Myocyte (in vitro differentiated cells): ENCODE measurements at regions not wholly inside any gene's neighbourhood (a gene's known extent, or its start where the extent isn't known, plus 50 kb on each side); places are given as distances from the start of the nearest gene placed in this dataset.
A peak's percentile ranks its signal among the peaks of the same experiment; 100 is the strongest.
"Not testable (repeated sequence)": the region's sequence is repeated elsewhere in the genome, so short reads cannot be mapped to it uniquely, and the experiment has no call there.

Experiments used
- DNase-seq: peaks from one replicate; pipeline ENCODE4 v3.0.0-alpha.2; 2012; ENCODE audit warnings: low read depth

DNA sequence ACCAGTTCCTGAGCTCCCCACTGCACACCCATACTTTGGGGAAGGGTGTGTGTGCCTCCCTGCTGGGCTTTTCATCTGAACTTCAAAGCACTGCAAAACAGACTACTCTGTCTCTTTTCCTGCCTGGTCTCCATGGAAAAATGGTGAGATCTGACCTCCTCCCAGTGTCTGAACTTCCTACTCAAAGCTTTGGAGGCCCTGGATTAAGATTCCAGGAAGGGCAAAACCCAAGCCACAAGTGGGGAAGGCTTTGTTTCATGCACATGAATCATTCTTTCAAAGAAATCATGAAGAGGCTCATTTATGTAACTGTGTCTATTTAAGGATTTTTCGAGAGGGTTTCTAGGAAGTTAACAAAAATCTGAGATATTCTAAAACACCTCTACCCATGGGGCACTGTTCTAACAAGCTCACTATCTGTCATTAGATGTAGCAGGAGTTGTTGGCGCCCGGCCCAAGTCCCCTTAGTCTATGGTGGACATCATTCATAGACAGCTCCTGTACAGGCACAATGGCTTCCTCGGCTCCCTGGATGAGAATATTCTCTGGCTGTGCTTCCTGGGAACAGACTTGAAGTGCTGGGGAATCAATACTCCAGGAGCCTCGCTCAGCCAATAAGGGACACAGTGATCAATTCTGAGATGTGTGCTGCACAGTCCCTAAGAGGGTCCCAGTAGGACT is 224.0 kb downstream of the KTN1 start:
- peak; percentile 19 for DNase-seq

DNA sequence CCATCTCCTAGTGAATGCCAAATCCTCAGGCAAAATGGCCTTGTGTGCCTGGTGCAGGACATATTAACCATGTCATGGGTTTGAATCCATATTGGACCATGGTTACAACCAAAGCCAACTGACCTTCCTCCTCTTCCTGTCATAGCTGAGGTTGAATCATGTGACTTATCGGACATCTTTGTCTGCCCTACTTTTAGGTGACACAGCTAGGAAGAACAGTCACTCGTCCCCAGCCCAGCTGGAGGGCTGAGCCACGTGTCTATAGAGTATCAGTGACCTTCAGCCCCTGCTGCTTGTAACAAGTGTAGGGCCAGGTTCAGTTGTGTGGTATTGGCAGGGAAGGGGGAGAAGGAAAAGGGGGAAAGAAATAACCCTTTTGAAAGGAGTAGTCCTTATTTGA is 225.2 kb downstream of the KTN1 start:
- DNase-seq, result no peak

DNA sequence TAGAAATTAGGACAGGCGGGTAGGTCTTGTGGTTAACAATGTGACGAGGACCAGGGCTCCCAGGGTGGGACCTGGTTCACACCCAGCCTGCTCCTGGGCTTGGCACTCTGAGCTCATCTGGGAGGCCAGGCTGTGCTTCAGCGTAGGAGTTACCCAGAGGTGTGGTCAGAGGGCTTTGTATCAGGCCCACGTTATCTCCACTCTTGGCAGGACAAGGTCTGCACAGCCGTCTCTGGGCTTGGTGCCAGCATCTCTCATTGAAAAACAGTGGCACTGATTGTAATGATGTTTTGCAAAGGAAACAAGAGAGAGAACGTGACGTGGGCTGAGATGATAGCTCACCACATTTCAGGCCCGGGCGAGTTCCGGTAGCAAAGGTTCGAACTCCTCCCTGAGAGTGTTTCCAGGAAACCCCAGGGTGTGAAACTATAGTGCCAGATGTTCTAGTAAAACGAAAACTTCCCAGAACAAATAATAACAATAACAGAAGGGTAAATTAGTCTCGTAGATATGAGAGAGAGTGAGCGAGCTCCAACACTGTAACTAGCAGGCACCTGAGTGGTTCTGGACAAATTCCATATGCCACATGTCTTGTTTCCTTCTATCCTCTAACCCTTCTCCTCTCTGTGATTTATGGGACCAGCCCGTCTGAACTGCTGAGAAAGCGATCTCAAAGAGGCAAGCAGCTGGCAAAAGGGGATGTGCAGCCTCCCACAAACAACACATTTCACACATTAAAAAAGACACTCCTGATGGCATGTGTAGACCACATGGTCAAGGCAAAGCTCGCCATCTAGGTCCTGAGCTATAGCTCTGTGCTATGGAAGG is 227.3 kb downstream of the KTN1 start:
- DNase-seq, result peak; percentile 46

DNA sequence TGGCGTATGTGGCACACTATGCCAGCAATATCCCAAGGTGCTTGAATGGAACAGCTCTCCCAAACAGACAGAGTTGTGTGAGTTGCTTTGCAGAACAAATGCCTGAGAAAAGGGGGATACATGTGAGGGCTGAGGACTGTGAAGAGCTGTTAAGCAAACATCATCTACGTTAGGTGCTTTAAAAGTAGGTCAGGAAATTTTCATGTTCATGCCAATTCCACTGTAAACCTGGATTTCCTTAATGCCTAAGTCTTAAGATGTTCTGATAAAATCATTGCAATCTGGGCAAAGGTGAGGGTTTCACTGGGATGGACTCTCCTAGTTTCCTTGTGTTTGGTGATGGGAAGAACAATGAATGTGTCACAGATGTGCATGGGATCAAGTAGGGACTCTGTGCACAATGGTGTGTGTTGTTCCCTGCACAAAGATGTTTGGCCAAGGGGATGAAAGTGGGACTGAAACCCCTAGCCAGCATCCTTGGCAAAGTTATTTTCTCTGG is 227.9 kb downstream of the KTN1 start:
- DNase-seq, result no peak

DNA sequence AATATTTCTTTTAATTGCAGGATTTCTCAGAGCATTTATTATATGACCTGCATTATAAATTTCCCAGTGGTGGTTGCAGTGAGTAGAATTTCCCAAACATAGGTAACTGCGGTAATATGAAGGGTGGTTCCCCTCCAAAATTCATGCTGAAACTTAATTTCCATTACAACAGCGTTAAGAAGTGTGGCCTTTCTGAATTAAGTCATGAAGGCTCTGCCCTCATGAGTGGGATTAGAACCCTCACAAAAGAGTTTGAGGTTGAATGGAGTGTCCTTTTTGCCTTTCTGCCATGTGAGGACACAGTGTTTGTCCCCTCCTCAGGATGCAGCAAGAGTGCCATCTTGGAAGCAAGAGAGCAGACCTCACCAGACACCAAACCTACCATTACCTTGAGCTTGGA is 233.6 kb downstream of the KTN1 start:
- no peak for DNase-seq

DNA sequence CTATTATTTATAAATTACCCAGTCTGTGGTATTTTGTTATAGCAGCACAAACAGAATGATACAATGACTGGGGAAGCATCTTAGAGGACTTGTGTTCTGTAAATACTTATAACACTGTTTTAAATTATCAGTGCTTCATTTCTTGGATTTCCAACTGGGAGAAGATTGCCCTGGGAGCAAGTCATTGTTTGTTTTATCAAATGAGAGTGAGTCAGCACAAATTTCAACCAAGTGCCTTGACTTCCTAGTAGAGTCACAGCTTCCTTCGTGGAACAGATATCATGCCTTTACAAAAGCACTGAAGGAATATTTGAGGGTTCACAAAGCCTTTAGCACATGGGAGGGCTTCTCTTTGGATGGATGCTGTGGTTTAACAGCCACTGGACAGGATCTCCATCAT is 234.1 kb downstream of the KTN1 start:
- no peak for DNase-seq

DNA sequence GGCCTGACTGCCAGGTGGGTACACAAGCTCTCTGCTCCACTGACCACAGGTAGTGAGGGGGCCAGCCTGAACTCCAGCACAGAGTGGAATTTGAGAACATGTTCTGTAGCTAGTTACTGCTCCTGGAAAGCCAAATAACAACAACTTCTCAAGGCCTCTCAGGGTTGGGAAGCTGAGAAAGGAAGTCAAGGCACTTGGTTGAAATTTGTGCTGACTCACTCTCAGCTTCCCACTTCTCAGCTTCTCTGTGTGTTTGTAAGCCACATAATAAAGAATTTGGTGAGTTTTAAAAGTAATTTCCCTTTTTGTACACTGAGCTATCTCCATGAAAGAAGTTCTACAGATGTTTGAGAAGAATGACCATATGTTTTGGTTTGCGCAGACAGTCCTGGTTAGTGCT is 234.9 kb downstream of the KTN1 start:
- DNase-seq, result no peak

DNA sequence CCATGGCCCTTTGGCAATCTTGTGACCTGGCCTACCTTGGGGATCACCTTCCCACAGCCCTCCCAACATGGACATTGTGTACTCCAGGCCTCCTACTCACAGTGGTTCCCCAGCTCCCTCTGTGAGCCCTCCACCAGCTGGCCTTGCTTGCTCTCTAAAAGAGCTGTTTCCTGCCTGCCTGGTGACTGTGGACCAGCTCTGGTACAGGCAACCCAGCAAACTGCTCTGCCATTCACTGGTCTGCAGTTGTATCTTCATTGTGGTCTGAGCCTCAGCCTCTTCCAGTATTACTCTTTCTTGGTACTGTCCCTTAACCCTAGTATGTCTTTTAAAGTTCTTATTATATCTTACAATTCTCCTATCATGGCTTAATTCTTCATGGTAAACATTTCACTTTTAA is 236.2 kb downstream of the KTN1 start:
- no peak for DNase-seq

DNA sequence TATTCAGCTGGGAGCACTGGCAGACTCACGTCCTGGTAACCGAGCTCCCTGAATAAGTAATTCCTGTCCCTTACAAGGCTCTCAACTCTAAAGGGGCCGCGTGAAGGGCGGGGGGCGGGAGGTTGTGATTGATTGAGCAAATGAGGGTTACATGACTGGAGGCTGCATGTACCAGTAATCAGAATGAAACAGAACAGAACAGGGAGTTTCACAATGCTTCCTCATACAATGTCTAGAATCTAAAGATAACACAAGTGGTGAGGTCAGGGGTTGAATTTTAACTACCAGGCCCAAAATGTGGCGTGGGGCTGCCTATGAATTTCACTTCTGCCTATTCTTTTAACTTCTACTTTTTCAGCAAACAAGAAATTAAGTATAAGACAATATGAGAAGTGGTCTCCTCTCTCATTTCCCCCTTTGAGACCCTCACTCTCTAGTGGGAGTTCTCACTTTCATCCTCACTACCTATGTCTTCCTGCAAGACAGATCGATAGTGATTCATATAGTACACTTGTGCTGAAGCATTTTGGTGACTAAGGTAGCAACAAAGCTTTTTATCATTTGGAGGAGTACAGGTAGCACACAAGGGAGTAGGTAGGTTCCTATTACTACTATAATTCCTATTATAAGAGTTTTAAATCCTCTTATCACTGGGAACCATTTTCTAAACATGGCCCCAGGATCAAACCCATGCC is 239.8 kb downstream of the KTN1 start:
- DNase-seq, result no peak

DNA sequence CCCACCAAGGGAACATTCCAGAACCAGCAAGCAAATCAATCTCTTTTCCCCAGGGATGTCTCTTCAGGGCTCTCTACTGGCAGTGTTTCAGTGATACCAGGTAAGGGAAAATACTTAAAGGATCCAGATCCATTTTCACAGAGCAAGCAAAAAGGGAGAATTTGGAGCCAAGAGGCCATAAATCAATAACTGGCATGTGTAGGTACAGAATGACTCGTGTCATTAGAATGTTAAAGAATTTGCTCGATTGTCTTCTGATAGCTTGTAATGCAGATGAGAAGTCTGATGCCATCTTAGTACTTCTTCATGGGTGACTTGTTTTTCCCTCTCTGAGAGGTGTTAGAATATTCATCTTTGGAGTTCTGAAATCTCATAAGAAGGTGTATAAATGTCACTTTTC is 242.9 kb downstream of the KTN1 start:
- DNase-seq, result no peak

DNA sequence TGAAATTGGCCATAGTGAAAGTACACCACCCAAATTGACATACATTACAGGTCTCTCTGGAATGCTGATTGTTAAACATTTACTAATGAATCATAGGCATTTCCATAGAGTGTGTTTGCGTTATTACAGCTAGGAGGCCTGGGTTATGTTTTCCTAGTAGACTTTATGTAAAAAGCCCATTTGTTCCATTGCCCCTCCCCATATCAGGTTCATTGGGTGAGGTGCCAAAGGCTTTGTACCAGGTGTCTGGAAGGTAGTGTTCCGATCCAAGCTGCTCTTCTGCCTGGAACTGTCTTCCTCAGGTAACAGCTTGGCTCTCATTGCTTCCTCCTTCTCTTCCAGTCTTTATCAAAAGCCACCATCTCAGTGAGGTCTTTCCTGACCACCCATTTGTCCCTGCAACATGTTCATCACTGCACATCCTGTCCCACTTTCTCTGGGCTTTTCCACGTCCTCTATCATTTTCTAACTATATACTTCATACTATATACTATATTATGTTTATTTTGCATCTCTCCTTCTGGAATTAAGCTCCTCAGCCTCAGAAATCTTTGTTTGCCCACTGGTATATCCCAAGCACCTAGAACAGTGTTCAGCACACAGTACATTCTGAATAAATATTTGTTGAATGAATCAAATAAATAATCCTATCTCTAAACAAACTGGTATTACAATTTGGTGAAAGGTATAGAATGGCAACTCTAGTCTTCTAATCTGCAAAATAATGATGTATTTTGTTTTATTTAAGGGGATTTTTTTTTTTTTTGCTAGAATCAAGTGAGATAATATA is 252.3 kb downstream of the KTN1 start:
- DNase-seq, result no peak

DNA sequence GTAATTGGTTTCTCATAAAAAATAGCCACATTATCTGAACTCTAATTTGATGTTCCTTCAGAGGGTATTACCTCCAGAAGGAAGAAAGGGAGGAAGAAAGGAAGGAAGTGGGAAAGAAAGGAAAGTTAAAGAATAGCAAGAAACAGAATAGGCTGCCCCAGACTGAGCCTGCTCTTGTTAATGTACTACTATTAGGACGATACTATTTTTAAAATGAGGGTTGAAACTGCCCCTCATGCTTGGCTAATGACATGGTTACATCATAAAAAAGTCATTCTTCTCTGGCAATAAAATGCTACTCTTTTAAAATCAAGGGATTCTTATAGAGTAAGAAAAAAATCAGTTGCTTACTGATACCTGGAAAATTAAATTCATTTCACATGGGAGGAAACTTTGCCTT is 253.0 kb downstream of the KTN1 start:
- DNase-seq, result no peak

DNA sequence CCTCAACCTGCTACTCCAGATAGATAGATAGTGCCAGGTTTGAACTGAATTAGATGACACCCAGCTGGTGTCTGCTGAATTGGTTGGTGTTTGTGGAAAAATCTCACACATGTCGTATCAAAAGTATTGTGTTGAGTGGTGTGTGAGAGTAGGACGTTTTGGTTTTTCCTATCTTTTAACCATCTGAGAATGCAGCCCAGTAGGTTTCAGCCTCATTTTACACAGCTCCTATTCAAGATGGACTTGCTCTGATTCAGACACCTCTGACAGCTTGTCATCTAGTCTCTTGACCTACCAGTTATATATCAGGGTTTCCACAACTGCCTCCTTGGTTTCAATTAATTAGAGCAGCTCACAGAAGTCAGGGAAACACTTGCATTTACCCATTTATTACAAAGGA is 254.4 kb downstream of the KTN1 start:
- DNase-seq, result no peak

DNA sequence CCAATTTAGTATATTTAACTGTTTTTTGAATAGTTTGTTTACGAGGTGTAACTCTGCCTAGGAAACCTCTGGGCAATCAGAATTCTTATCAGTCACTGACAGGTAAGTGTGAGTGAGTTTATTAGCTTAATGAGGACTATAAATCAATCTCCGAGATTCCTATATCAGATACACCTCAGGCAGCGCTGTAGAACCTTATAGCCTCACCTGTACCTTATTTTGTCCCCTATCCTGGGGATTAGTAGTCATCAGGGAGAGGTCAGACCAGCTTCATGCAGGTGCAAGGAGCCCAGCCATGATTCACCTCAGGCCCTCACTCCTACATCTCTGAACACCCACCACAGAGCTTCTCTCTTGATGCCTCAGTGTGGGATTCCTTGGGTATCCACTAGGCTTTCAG is 256.0 kb downstream of the KTN1 start:
- DNase-seq, result no peak

DNA sequence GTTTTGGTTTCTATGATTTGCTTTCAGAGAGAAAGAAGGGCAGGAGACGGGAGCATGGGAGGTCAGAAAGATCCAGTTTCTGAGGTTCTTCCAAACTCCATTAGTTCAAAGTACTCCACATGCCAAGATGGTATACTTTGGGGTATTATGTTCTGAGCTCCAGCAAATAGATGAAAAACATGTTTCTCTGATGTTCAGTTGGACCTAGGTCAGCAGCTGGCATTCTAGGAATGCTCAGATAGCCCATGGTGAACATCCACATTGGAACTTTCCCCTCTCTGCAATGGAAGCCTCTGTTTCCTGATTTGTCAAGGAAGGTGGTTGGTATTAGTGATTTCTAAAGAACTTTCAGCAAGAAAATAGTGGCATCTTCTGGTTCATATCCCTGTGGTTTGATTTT is 257.5 kb downstream of the KTN1 start:
- no peak for DNase-seq

DNA sequence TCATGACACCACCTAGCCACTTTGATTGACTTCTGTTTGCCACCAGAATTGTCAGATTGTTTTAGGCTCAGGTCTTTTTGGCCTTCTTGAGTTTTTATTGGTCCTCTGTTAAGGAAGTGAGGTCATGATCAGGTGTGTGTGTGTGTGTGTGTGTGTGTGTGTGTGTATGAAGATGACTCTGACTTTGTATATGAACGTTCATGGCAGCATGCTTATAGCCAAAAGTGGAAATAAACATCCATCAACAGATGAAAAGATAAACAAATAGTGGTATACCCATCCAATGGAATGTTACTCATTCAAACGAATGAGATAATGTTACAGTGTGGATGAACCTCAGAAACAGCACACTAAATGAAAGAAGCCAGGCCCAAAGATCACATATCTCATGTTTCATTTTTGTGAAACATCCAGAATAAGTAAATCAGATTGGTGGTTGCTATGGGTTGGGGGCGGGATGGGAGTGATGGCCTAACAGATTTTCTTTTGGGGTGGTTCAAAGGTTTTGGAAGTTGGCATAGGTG is 258.6 kb downstream of the KTN1 start:
- DNase-seq, result no peak

DNA sequence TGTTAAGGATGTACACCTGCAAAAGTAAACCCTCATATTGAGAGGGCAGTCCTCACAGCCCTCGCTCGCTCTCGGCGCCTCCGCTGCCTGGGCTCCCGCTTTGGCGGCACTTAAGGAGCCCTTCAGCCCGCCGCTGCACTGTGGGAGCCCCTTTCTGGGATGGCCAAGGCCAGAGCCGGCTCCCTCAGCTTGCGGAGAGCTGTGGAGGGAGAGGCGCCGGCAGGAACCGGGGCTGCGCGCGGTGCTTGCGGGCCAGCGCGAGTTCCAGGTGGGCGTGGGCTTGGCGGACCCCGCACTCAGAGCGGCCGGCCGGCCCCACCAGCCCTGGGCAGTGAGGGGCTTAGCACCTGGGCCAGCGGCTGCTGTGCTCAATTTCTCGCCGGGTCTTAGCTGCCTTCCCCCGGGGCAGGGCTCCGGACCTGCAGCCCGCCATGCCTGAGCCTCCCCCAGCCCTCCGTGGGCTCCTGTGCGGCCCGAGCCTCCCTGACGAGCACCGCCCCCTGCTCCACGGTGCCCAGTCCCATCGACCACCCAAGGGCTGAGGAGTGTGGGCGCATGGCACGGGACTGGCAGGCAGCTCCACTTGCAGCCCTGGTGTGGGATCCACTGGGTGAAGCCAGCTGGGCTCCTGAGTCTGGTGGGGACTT is 259.4 kb downstream of the KTN1 start:
- DNase-seq, result not testable (repeated sequence)

DNA sequence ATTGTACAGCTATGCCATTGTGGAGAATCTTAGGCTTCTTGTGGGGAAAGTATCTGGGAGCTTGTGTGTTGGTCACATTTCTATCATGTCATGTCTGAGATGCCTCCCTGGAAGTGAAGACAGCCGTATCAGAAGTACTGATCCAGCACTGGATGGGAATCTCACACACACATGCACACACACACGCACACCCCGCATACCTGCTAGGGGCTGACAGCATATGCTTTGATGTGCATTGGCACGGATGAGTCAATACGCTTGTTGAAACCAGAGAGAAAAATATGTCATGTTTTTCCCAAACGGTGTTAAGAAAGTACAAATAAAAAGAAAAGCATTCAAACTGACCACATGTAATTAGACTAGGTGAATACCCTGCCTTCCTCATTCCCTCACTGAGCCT is 260.8 kb downstream of the KTN1 start:
- no peak for DNase-seq

DNA sequence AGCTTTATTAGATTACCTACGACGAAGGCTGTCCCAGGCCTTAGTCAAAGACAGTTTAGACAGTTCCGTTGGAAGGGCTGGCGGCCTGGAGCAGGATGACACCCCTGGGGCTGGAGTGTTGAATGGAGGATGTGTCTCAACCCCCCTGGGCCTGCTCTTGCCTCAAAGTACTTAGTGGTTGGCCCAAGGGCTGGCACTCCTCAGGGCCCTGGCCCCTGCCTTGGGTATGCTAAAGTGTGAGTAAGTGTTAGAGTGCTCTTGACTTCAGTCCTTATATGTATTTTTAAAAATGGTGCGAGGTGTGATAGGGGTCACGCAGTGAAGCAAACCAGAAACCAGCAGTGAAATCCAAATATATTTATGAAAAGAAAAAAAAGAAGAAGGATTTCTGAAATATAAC is 261.6 kb downstream of the KTN1 start:
- no peak for DNase-seq

DNA sequence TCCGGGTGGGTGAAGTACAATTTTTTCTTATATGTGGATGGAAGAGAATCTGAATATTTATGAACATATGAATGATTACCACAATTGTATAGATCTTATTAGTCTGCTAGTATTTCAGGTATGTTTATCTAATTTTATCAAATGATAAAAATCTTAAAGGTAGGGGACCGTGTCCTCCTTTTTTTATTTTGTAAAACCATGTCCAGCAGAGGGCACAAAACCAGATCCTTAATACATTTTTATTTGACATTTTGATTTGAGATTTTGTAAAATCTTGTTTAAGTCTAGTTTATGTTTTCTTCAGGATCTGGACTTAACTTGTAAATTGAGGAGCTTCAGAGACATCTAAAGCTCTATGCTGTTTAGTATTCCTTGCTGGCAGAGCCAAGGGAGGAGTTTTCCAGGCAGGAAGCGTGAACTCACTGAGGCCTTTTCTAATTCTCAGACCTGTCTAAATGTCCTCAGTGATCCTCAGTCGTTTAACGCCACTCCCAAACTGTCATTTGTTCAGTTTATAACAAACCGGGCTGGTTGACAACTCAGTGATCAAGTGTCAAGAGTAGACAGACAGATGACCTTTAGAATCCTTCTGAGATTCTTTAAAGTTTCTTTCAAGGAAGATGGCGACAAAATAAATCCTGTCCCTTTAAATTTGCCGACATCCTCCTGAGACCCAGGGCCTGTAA is 263.9 kb downstream of the KTN1 start:
- DNase-seq, result peak; percentile 14
